Right atrium auricular region (tissue), 2 donors: ENCODE measurements at regions not wholly inside any gene's neighbourhood (a gene's known extent, or its start where the extent isn't known, plus 50 kb on each side); places are given as distances from the start of the nearest gene placed in this dataset.

ENCODE experiments used
- DNase-seq: peaks from one replicate; pipeline ENCODE4 v3.0.0-alpha.2; 2019; ENCODE audit warnings: low spot score
- H3K27ac ChIP-seq, 2 donors: fragments of 200-600 bp; sonication (generic); 1 replicate in 1 of 2; 2 replicates in 1 of 2; pipeline ENCODE4 v1.5.1; 2016 to 2019
- H3K27me3 ChIP-seq, 2 donors: fragments of 200-600 bp; sonication (generic); one replicate each; pipeline versions ENCODE4 v1.5.1 to v1.6.0; 2017 to 2019
- H3K36me3 ChIP-seq: fragments of 200-600 bp; sonication (generic); one replicate; pipeline ENCODE4 v1.5.1; 2016
- H3K4me1 ChIP-seq, 2 donors: fragments of 200-600 bp; sonication (generic); one replicate each; pipeline versions ENCODE4 v1.5.1 to v1.6.0; 2017 to 2019
- H3K4me3 ChIP-seq, 2 donors: fragments of 200-600 bp; sonication (generic); 1 replicate in 1 of 2; 2 replicates in 1 of 2; pipeline ENCODE4 v1.5.1; 2017 to 2019; ENCODE audit warnings: mild to moderate bottlenecking in 1 of 2, moderate library complexity in 1 of 2
- H3K9me3 ChIP-seq, 2 donors: fragments of 200-600 bp; sonication (generic); one replicate each; pipeline ENCODE4 v1.5.1; 2019
- TF ChIP-seq, protein P1 (sequence below), 2 donors: fragments of 200-600 bp; sonication (generic); IDR thresholded peaks; one replicate each; pipeline ENCODE4 v1.5.1; 2019; ENCODE audit warnings: antibody characterized with exemption in 2 of 2

- TF ChIP-seq, protein P1, sequence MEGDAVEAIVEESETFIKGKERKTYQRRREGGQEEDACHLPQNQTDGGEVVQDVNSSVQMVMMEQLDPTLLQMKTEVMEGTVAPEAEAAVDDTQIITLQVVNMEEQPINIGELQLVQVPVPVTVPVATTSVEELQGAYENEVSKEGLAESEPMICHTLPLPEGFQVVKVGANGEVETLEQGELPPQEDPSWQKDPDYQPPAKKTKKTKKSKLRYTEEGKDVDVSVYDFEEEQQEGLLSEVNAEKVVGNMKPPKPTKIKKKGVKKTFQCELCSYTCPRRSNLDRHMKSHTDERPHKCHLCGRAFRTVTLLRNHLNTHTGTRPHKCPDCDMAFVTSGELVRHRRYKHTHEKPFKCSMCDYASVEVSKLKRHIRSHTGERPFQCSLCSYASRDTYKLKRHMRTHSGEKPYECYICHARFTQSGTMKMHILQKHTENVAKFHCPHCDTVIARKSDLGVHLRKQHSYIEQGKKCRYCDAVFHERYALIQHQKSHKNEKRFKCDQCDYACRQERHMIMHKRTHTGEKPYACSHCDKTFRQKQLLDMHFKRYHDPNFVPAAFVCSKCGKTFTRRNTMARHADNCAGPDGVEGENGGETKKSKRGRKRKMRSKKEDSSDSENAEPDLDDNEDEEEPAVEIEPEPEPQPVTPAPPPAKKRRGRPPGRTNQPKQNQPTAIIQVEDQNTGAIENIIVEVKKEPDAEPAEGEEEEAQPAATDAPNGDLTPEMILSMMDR (IDR thresholded peaks at IDR 0.05) = no peak
- H3K36me3 ChIP-seq = no peaks in the 10 kb centered on the region
- H3K9me3 ChIP-seq = no peaks in the 10 kb centered on the region
- no peaks in the 10 kb centered on the region for H3K4me1 ChIP-seq
- no peak overlapping the region for H3K4me3 ChIP-seq
- H3K27me3 ChIP-seq = no peaks in the 10 kb centered on the region
- no peak for DNase-seq
- H3K27ac ChIP-seq = no peak overlapping the region
Measured at GRCh38 chr5:101036778-101037177, 133.7 kb upstream of the ST8SIA4 start.

- TF ChIP-seq, protein P1 (IDR thresholded peaks at IDR 0.05) = no peak
- no peaks in the 10 kb centered on the region for H3K9me3 ChIP-seq
- no peak for DNase-seq
- no peaks in the 10 kb centered on the region for H3K36me3 ChIP-seq
- H3K27me3 ChIP-seq = no peaks in the 10 kb centered on the region
- H3K27ac ChIP-seq = no peak overlapping the region
- H3K4me3 ChIP-seq = no peak overlapping the region
- H3K4me1 ChIP-seq = no peaks in the 10 kb centered on the region
Measured at GRCh38 chr5:101035425-101035824, 132.3 kb upstream of the ST8SIA4 start.

DNA sequence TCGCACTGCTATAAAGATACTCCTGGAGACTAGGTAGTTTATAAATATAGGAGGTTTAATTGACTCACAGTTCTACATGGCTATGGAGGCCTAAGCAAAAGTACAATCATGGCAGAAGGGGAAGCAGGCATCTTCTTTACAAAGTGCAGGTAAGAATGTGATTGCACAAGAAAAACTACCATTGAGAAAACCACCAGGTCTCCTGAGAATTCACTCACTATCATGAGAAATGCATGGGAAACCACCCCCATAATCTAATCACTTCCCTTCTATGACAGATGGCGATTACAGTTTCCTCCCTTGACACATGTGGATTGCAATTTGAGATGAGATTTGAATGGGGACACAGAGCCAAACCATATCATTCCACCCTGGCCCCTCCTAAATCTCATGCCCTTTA is 121.2 kb upstream of the ST8SIA4 start:
- Histone ChIP-seq H3K9me3 (no peaks in the 10 kb centered on the region), H3K27ac (no peak overlapping the region), H3K4me3 (no peak overlapping the region), H3K4me1 (no peaks in the 10 kb centered on the region), H3K27me3 (no peaks in the 10 kb centered on the region), H3K36me3 (no peaks in the 10 kb centered on the region)
- DNase-seq = no peak
- TF ChIP-seq, protein P1 (IDR thresholded peaks at IDR 0.05) = no peak

GRCh38 chr5:101018299-101018698 is 115.2 kb upstream of the ST8SIA4 start:
- TF ChIP-seq, protein P1 (IDR thresholded peaks at IDR 0.05) = no peak
- no peak for DNase-seq
- Histone ChIP-seq H3K4me1 (no peaks in the 10 kb centered on the region), H3K9me3 (no peaks in the 10 kb centered on the region), H3K27me3 (no peaks in the 10 kb centered on the region), H3K36me3 (no peaks in the 10 kb centered on the region), H3K27ac (peak overlapping the region in 1 of 2 donors; percentile 24), H3K4me3 (no peak overlapping the region)

GRCh38 chr5:101012880-101013279 is 109.8 kb upstream of the ST8SIA4 start:
- H3K36me3 ChIP-seq = no peaks in the 10 kb centered on the region
- no peak overlapping the region for H3K4me3 ChIP-seq
- H3K27ac ChIP-seq = no peak overlapping the region
- H3K9me3 ChIP-seq = no peaks in the 10 kb centered on the region
- DNase-seq = no peak
- no peaks in the 10 kb centered on the region for H3K27me3 ChIP-seq
- H3K4me1 ChIP-seq = no peaks in the 10 kb centered on the region
- TF ChIP-seq, protein P1 (IDR thresholded peaks at IDR 0.05) = no peak

DNA sequence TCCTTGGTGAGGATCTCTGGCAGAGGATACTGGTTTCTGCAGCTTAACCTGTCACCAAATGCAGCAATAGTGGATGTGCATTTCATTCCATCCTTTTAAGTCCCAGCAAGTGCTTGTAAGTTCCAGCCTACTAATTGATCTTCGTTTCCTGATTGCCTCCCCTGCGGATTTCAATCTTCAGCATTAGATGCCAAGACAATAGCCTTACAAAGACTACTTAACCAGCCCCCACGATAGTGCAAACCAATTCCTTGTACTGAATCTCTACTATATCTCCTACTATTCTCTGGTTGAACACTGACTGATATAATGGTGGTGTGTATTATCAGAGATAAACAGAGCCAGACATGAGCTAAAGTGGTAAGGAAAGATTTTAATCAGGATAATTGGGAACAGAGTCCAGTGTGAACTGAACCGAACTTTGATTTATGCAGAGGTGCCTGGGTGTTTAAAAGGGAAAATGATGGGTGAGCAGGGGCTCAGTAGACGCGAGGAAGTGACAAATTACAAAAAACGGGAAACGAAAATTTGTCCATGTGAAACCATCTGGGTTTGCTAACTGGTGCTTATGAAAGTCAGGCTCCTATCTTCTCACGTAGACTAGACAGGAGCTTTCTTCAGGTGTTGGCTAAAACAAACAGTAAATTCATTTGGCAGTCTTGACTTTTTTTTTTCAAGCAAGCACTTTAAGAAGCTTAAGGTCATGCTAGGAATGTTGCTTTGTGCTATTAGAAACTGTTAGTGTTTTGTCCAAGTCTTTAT is 106.9 kb upstream of the ST8SIA4 start:
- H3K27ac ChIP-seq = no peak overlapping the region
- no peaks in the 10 kb centered on the region for H3K36me3 ChIP-seq
- H3K9me3 ChIP-seq = no peaks in the 10 kb centered on the region
- TF ChIP-seq, protein P1 (IDR thresholded peaks at IDR 0.05) = no peak
- H3K27me3 ChIP-seq = no peaks in the 10 kb centered on the region
- no peak overlapping the region for H3K4me3 ChIP-seq
- H3K4me1 ChIP-seq = no peaks in the 10 kb centered on the region
- DNase-seq = no peak
